ENCODE measurements at regions not wholly inside any gene's neighbourhood (a gene's known extent, or its start where the extent isn't known, plus 50 kb on each side); places are given as distances from the start of the nearest gene placed in this dataset.

DNA sequence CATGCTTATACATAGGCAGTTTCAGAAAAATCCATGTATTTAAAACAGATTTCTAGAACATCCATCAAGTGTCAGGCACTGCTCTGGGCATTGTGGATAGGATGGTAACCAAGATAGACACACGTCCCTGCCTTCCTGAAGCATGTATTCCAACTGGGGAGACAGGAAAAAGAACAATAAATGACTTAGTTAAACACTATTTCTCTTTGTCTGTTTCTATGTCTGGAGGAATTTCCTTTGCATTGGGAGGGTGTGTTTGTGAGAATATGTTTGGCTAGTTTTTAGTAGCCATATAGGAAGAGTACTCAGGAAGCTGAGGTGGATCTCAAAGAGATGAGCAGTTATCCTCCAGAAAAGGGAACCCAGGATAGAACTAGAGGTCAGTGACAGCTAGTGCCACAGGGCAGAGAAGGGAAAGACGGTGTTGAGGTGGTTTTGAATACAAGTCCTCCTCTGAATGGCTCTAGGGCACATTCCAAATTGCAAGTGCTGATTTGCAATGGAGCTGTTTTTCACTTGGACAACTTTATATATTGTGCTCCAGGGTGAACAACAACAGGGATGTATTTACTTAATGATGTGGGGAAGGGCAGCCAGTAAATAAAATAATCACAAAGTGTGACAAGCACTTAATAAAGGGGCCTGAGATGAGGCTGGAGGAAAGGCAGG is 144.7 kb upstream of the SHB start:
- no peak overlapping the region for H3K27ac ChIP-seq (ENCODE audit: low read depth, low read length)
- H3K4me2 ChIP-seq (ENCODE audit: low read depth, low read length, poor library complexity, severe bottlenecking) = no peak overlapping the region
- H4K20me1 ChIP-seq (ENCODE audit: low read depth, low read length) = no peaks in the 10 kb centered on the region
- no peaks in the 10 kb centered on the region for H3K27me3 ChIP-seq (ENCODE audit: low read length)
- H3F3A ChIP-seq (ENCODE audit: insufficient read depth) = no peaks in the 10 kb centered on the region
- H3K9me3 ChIP-seq (ENCODE audit: insufficient read depth, low read length) = no peaks in the 10 kb centered on the region
- H3K36me3 ChIP-seq (ENCODE audit: low read length) = no peaks in the 10 kb centered on the region
- no peaks in the 10 kb centered on the region for H3K79me2 ChIP-seq (ENCODE audit: insufficient read depth, low read length)
- no peak for TF ChIP-seq EZH2phosphoT487 (conservative IDR thresholded peaks at IDR 0.05; ENCODE audit: low read length)
- TF ChIP-seq, protein P1, sequence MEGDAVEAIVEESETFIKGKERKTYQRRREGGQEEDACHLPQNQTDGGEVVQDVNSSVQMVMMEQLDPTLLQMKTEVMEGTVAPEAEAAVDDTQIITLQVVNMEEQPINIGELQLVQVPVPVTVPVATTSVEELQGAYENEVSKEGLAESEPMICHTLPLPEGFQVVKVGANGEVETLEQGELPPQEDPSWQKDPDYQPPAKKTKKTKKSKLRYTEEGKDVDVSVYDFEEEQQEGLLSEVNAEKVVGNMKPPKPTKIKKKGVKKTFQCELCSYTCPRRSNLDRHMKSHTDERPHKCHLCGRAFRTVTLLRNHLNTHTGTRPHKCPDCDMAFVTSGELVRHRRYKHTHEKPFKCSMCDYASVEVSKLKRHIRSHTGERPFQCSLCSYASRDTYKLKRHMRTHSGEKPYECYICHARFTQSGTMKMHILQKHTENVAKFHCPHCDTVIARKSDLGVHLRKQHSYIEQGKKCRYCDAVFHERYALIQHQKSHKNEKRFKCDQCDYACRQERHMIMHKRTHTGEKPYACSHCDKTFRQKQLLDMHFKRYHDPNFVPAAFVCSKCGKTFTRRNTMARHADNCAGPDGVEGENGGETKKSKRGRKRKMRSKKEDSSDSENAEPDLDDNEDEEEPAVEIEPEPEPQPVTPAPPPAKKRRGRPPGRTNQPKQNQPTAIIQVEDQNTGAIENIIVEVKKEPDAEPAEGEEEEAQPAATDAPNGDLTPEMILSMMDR (IDR thresholded peaks at IDR 0.05; ENCODE audit: insufficient read depth, low read length, poor library complexity, severe bottlenecking) = no peak
- H3K4me3 ChIP-seq (ENCODE audit: insufficient read depth, low read length, poor library complexity, severe bottlenecking) = no peak overlapping the region
- H3K9me2 ChIP-seq (replicated peaks; ENCODE audit: insufficient read depth, low read length) = no peaks in the 10 kb centered on the region
- no peak overlapping the region for H2AFZ ChIP-seq (ENCODE audit: low read depth, low read length, severe bottlenecking)
- no peak overlapping the region for H3K9ac ChIP-seq (ENCODE audit: low read length)

DNA sequence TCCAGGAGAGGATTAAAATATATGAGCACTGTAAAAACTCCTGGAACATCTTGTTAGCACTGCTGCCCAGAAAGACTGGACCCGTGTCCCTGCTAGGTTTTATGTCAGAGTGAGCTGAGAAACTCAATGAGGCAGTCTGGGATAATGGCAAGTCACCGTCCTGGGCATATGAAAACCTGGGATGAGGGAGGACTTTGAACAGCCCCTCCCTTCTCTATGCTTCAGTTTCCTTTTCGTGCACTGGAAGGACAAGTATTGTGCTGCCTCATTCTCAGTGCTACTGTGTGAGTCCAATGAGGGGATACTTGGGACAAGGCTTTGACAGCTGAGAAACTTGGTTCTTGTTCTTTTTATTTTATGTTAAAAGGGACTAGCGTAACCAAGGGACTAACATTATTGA is 143.0 kb upstream of the SHB start:
- H3K27me3 ChIP-seq (ENCODE audit: low read length) = no peaks in the 10 kb centered on the region
- no peaks in the 10 kb centered on the region for H3F3A ChIP-seq (ENCODE audit: insufficient read depth)
- no peak overlapping the region for H3K4me3 ChIP-seq (ENCODE audit: insufficient read depth, low read length, poor library complexity, severe bottlenecking)
- H3K9me2 ChIP-seq (replicated peaks; ENCODE audit: insufficient read depth, low read length) = no peaks in the 10 kb centered on the region
- H2AFZ ChIP-seq (ENCODE audit: low read depth, low read length, severe bottlenecking) = no peak overlapping the region
- no peaks in the 10 kb centered on the region for H3K79me2 ChIP-seq (ENCODE audit: insufficient read depth, low read length)
- no peak overlapping the region for H3K27ac ChIP-seq (ENCODE audit: low read depth, low read length)
- H3K36me3 ChIP-seq (ENCODE audit: low read length) = no peaks in the 10 kb centered on the region
- no peak overlapping the region for H3K4me2 ChIP-seq (ENCODE audit: low read depth, low read length, poor library complexity, severe bottlenecking)
- no peak overlapping the region for H3K9ac ChIP-seq (ENCODE audit: low read length)
- TF ChIP-seq, protein P1 (IDR thresholded peaks at IDR 0.05; ENCODE audit: insufficient read depth, low read length, poor library complexity, severe bottlenecking) = no peak
- no peak for TF ChIP-seq EZH2phosphoT487 (conservative IDR thresholded peaks at IDR 0.05; ENCODE audit: low read length)
- H3K9me3 ChIP-seq (ENCODE audit: insufficient read depth, low read length) = no peaks in the 10 kb centered on the region
- H4K20me1 ChIP-seq (ENCODE audit: low read depth, low read length) = no peaks in the 10 kb centered on the region

DNA sequence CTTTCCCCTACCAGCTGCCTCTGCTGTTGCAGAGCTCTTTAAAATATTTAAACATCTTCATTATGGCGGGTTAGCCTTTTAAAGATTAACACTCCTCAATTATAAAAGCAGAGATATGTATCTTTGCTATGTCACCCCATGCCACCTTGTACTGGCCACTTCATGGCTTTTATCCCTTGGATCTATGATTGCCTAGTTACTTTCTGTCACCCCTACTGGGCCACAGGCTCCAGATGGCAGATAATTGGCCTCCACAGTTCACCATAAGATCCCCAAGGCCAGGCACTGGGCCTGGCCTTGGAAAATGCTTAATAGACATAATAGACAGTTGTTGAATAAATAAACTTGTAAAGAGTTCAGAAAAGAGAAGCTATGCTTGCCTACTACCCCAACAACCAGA is 142.0 kb upstream of the SHB start:
- no peaks in the 10 kb centered on the region for H3K36me3 ChIP-seq (ENCODE audit: low read length)
- no peak overlapping the region for H3K4me2 ChIP-seq (ENCODE audit: low read depth, low read length, poor library complexity, severe bottlenecking)
- no peak overlapping the region for H3K4me3 ChIP-seq (ENCODE audit: insufficient read depth, low read length, poor library complexity, severe bottlenecking)
- no peaks in the 10 kb centered on the region for H3K79me2 ChIP-seq (ENCODE audit: insufficient read depth, low read length)
- H2AFZ ChIP-seq (ENCODE audit: low read depth, low read length, severe bottlenecking) = no peak overlapping the region
- no peaks in the 10 kb centered on the region for H4K20me1 ChIP-seq (ENCODE audit: low read depth, low read length)
- H3F3A ChIP-seq (ENCODE audit: insufficient read depth) = no peaks in the 10 kb centered on the region
- no peaks in the 10 kb centered on the region for H3K27me3 ChIP-seq (ENCODE audit: low read length)
- TF ChIP-seq EZH2phosphoT487 (conservative IDR thresholded peaks at IDR 0.05; ENCODE audit: low read length) = no peak
- H3K9ac ChIP-seq (ENCODE audit: low read length) = no peak overlapping the region
- no peaks in the 10 kb centered on the region for H3K9me3 ChIP-seq (ENCODE audit: insufficient read depth, low read length)
- no peak overlapping the region for H3K27ac ChIP-seq (ENCODE audit: low read depth, low read length)
- H3K9me2 ChIP-seq (replicated peaks; ENCODE audit: insufficient read depth, low read length) = no peaks in the 10 kb centered on the region

DNA sequence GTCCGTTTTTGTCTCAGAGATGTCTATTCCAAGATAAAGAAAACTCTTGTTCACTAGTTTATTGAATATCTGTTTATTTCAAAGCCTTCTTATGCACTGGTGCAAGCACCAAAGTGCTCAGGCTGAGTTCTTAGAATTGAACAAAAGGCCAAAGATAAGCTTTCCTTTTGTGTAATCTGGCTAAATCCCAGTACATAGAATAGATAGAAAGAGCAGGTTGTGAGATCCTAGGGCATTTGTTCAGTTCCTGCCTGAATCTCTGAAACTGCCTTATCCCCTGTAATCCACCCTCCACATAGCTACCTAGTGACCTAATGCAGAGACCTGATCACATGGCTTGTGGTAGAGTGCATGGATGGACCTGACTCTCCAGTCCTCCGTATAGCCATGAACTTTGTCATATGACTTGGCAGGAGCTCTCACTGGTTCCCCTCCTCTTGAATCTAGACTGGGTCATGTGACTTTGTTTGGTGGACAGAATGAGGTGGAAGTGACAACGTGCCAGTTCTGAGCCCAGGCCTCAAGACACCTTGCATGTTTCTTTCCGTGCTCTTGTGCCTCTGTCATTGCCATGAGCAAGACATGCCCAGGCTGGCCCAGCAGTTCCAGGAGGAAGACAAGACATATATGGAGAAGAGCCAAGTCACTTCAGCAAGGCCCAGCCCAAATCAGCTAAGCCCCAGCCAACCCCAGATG is 139.3 kb upstream of the SHB start:
- no peaks in the 10 kb centered on the region for H3K36me3 ChIP-seq (ENCODE audit: low read length)
- no peaks in the 10 kb centered on the region for H3F3A ChIP-seq (ENCODE audit: insufficient read depth)
- H3K9ac ChIP-seq (ENCODE audit: low read length) = no peak overlapping the region
- no peak overlapping the region for H3K4me2 ChIP-seq (ENCODE audit: low read depth, low read length, poor library complexity, severe bottlenecking)
- TF ChIP-seq EZH2phosphoT487 (conservative IDR thresholded peaks at IDR 0.05; ENCODE audit: low read length) = no peak
- TF ChIP-seq, protein P1 (IDR thresholded peaks at IDR 0.05; ENCODE audit: insufficient read depth, low read length, poor library complexity, severe bottlenecking) = no peak
- H3K4me3 ChIP-seq (ENCODE audit: insufficient read depth, low read length, poor library complexity, severe bottlenecking) = no peak overlapping the region
- no peaks in the 10 kb centered on the region for H4K20me1 ChIP-seq (ENCODE audit: low read depth, low read length)
- no peak overlapping the region for H3K27ac ChIP-seq (ENCODE audit: low read depth, low read length)
- no peak overlapping the region for H2AFZ ChIP-seq (ENCODE audit: low read depth, low read length, severe bottlenecking)
- H3K27me3 ChIP-seq (ENCODE audit: low read length) = no peaks in the 10 kb centered on the region
- H3K9me2 ChIP-seq (replicated peaks; ENCODE audit: insufficient read depth, low read length) = no peaks in the 10 kb centered on the region
- H3K79me2 ChIP-seq (ENCODE audit: insufficient read depth, low read length) = no peaks in the 10 kb centered on the region
- no peaks in the 10 kb centered on the region for H3K9me3 ChIP-seq (ENCODE audit: insufficient read depth, low read length)

Data from SU-DHL-6 (cell line).